ENCODE measurements at regions not wholly inside any gene's neighbourhood (a gene's known extent, or its start where the extent isn't known, plus 50 kb on each side); places are given as distances from the start of the nearest gene placed in this dataset.

DNA sequence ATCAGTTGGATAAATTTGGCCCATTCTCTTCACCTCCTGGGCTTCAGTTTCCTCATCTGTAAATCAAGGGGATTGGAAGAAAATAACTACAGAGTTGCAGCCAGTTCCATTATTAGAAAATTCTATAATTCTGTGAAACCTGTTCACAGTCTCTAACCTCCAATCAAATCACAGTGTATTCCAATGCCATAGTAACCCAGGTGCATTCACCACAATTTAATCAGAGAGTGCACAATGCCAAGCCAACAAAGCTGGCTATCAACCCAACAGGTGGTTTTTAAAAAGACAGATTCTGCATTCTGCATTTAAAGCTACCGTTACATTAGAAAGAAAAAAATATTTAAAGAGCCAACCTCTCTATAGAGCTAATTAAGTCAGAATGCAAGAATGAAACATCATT lies 308.6 kb downstream of the RNF144A start:
- no peak for DNase-seq

DNA sequence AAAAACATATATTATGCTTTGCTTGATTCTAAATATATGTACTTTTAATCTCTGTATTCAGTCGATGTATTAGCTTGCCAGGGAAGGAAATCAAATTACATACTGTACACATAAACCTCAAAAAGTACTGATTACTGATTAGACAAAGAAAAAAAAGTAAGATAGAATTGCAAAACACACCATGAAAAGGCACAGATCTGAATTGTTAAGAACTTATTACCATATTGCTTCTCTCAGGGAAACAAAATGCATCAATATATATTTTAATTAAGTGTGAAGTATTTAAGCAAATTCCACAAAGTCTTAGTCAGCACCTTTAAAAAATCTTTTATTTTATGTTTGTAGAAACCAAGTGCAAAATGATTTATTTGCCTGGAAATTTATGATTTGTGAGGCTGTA lies 309.3 kb downstream of the RNF144A start:
- DNase-seq = no peak

GRCh38 chr2:7233126-7233525 lies 315.9 kb downstream of the RNF144A start:
- DNase-seq = no peak

DNA sequence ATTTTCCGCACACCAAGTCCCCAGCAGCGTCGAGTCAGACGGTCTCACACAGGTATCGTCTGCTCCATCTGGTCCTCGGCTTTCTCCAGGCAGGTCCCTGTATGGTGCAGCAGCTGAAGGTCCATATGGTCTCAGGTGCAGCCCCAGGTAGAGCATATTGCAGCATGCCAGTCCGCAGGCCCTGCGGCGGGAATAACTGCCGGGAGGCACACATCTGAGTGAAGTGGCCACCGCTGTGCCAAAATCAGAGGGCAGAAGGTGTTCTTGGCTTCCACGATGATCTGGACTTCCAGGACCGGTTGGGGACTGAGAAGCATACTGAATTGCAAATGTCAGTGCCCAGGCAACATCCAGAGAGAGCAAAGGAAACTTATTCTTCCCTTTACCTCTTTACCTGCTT lies 320.3 kb downstream of the RNF144A start:
- DNase-seq = no peak

- DNase-seq = no peak
These were observed 321.9 kb downstream of the RNF144A start for GRCh38 chr2:7239078-7239477.

GRCh38 chr2:7241041-7241745 lies 324.0 kb downstream of the RNF144A start:
- DNase-seq = no peak

DNA sequence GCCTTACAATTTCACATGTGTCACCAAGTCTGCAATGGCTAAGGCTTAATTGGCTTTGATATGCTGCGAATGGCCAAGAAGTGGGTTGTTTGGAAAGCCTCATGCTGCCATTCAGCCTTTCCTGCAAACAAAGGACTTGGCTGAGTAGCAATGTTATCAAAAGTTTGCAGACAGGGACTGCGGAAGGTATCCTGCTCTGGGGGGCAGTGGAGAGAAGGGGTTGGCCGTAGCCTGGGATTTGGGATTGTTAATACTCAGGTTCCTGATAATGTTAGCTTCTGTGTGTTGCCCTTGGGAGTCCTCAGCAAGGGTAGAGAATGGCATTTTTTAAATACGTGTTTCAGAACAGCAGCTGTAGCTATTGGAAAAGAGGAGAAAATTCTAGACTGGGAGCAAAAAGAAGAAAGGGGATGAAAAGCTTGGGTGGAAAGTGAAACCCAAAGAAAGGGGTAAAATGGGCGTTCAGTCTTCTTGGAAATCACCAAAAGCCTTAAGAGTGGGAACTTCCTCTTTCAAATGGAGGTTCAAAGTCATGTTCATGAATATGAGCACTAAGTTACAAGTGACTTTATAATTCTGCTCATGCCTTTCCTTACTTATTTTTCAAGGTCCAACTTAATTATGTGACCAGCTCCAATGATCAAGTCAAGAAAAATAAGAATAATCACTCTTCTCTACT lies 325.1 kb downstream of the RNF144A start:
- DNase-seq = no peak

GRCh38 chr2:7243276-7243675 lies 326.1 kb downstream of the RNF144A start:
- no peak for DNase-seq

DNA sequence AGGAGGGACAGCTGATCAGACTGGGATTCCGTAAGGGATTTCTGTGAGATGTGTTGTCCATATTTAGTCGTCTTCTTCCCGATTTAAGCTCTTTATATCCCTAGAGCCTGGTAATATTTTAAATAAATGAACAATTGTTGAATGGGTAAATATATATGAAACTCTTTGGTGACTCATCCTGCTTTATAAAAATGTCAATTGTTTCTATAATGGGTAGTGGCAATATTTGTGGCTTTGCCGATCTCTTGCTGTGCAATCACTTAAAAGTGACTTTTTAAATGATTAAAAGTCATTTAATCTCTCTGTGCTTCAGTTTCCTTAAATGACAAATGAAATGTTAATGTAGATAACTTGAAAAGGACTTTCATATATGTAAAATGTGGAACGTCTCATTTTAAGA lies 339.2 kb downstream of the RNF144A start:
- DNase-seq = no peak

DNA sequence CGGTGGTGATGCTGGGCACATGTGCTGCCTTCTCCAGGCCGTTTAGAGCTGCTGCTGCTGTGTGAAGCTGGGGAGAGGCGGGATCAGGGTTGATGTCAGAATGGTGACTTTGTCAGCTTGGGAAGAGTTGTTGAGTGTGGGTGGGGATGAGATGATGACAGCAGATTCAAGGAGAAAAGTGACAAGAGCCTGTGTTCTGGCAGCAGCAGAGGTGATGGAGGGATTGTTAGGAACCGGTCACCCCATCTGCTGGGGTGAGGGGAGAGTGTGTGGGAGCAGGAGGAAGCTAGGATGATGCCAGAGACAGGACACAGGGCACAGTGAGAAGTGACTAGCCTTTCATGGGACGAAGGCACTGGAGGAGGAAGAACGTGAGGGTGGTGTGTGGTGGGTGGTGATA lies 345.5 kb downstream of the RNF144A start:
- DNase-seq = no peak

DNA sequence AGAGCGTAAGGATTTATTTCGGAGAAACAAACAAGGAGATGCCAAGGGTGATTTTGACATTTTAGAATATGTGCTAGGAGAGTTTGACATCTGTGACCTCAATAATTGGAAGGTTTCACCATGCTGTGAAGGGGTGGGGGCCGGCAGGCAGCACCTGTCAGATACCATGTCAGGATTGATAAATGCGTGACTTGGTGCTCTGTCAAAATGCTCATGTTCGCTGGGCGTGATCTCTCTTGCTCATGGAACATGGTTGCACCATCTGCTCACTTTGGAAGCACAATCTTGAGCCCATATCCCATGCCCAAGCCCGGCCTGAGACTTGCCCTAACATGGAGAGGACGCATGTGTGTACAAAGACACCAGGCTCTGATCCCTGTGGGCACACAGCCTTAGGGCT lies 347.6 kb downstream of the RNF144A start:
- DNase-seq = no peak

DNA sequence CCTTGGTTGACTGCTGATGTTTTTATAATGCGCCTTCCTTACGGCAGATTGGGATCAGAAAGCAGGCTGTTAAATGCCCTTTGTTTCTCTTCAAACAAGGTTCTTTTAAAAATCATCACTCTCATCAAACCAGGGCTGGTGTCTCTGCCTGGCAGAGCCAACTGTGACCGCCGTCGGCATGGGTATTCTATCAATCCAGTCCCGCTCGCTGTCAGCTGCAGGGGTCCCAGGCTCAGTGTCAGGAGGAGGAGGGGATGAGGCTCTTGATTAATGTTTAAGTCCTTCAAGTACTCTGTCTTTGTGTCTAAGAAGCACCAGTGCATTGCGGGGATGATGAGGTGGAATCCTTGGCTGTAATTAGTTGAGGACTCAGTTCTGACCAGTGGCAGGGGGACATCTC lies 348.1 kb downstream of the RNF144A start:
- no peak for DNase-seq

DNA sequence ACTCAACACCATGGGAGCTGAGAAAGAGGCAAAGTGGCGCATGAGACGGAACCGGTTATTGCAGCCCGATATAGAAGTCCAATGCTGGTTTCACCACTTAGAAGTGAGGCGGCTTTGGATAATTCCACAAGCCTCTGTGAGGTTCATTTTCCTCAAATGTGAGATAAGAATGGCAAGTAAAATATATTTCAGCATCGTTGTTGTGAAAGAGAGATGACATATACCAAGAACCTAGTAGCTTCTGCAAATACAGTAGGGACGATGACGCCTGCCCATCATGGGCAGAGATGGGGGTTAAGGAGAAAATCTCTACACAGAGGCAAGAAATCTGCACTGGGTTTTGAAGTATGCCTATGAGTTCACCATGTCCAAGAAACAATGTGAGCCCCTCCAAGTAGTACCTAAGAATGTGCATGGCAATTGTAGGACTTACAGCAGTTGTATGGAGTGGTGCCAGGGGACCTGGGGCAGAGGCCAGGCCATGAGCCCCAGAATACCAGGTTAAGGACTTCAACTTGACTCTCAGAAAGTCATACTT lies 352.0 kb downstream of the RNF144A start:
- no peak for DNase-seq

DNA sequence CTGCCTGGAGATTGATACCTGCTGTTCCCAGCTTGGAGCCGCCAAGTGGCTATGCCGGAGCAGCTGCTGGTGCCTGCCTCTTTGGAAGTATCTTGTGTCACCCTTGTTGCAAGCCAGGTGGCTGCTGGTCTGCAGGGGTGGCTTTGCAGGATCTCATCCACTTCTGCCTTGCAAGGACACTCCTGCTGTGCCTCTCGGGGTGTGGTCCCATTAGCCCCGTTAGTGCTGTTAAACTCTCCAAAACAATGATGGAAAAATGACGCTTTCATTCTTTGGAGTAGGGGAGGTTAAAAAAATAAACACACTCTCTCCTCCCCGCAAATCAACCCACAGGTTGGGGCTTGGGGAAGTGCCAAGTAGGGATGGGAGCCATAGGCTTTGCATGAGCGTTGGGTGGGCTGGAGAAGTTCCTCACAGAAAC lies 352.8 kb downstream of the RNF144A start:
- DNase-seq = no peak

DNA sequence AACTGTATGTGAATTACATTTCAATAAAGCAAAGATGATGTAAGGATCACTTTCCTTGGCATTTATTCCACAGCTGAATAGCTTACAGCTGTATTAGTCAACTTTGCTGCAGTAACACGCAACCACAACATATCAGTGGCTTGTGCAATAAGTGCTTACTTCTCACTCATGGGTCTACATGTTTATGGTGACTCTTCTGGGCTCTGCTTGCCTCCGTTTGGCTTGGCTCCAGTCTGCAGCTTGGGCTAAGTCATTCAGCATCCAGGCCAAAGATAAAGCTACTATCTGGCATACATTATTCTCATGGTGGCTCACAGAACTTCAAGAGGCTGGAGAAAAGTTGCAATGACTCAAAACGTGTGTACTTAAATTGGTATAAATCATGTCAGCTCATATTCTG lies 355.0 kb downstream of the RNF144A start:
- no peak for DNase-seq

DNA sequence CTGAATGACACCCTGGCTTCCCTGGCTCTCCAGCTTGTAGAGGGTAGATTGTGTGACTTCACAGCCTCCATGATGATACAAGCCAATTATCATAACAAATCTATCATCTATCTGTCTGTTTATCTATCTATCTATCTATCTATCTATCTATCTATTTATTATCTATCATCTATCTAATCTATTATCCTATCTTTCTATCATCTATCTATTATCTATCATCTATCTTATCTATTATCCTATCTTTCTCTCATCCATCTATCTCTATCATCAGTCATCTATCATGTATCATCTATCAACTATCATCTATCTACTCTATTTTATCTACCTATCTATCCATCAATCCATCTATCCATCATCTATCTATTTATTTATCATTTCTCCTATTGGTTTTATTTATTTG lies 361.8 kb downstream of the RNF144A start:
- no peak for DNase-seq

DNA sequence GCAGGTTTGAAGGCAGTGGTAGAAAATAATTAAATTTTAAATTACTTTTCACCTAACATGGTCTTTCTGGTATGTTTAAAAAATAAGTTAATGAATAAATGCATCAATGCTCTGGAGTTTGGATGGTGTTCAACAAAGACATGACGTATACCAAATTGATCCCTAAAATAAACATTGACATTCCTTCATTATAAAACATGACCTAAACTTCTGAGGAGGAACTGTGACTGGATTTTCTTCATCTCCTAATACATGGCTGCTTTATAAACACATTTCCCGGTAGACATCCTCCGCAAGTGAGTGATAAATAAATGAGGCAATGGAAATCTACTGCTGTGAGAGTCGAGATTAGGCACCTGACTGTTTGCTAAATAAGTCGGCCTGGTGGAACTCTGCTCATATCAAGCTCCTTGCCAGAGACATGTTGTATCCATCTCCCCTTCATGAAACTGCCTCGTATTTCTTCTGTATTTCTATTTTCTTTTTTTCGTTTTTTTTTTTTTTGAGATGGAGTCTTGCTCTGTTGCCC lies 362.3 kb downstream of the RNF144A start:
- no peak for DNase-seq

DNA sequence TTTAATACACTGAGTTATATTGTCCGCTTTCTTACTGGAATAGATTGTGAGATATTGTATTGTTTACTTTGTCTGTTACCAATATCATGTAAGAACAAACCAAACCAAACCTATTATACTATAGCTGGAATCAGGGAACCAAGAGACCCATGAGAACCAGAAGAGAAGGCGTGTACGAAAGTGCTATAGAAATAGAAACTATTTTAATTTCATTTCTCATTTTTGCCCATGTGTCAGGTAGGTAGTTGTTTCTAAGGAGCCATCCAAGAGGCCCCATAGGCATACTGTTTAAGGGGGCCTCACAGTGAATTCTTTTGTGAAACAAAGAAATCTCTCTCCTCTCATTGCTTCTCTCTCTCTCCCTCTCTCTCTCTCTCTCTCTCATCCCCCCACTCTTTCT lies 363.6 kb downstream of the RNF144A start:
- DNase-seq = no peak

DNA sequence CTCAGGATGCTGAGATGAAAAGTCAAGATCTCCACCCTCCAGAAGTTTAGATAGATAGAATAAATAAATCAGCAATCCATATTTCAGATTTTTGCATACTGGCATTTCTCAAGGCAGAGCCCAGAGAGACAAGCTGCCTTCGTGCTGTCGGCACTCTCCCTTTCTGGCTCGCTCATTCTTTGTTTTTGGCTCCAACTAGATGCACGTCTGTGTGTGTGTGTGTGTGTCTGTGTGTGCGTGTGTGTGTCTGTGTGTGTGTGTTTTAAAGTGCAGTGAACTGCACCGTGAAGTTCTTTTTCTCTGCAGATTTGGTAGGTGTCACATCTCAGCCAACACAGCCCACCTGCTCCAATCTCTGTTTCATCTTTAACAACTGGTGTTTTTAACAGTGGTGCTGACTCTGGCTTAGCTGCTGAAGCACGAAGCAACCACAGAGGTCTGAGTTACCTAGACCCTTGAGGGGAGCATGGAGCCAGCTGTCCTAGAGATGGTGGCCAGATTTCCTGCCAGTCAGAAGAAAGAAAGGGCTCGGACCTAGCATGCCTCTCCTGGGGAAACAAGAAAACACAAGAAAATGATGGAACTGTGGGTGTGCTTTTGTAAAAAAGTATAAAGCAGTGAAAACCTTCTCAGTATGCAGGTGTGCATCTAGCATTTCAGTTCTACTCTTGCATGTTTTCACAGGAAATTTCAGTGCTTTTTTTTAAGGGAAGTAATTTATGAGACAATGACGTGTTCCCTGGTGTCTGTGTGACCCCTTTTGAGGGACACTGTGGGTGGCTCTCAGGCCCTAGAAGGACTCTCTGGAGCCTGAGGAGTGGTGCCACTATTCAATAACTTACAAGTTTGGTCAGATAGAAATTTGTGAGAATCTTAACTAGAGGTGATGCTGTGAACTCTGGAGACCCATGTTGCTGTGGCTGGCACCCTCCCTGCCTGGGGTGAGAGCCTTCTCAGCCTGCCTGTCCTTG lies 364.3 kb downstream of the RNF144A start:
- DNase-seq = no peak

DNA sequence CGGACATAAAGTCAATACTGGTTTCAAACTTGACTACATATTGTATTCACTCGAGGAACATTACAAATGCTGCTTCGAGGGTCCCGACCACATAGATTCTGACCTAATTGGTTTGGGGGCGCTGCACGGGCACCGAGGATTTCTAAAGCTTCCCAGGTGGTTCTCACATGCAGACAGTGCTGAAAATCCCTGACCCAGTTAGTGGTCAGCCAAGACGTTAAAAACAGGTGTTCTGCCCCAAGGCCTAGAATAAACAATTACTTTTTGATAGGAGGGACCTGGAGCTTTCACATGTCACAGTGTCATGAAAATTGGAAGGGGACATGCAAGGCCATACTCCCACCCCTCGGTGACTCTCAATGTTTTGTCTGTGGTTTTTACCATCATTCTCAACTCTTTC lies 368.9 kb downstream of the RNF144A start:
- no peak for DNase-seq

DNA sequence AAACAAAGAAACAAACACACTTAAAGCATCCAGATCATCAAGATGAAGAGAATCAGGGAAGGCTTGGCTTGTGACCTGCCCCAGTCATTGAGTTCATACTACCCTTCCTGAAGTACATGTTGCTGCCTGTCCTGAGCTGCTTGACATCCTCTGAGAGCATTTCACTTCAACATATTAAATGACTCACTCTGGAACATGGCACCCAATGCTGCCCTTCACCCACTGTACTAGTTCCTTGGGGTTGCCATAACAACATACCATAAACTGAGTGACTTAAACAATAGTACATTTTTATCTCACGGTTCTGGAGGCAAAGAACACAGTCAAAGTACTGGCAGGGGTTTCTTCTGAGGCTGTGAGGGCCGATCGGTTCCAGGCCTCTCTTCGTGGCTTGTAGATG lies 371.3 kb downstream of the RNF144A start:
- no peak for DNase-seq

GRCh38 chr2:7289697-7290096 lies 372.5 kb downstream of the RNF144A start:
- DNase-seq = no peak

DNA sequence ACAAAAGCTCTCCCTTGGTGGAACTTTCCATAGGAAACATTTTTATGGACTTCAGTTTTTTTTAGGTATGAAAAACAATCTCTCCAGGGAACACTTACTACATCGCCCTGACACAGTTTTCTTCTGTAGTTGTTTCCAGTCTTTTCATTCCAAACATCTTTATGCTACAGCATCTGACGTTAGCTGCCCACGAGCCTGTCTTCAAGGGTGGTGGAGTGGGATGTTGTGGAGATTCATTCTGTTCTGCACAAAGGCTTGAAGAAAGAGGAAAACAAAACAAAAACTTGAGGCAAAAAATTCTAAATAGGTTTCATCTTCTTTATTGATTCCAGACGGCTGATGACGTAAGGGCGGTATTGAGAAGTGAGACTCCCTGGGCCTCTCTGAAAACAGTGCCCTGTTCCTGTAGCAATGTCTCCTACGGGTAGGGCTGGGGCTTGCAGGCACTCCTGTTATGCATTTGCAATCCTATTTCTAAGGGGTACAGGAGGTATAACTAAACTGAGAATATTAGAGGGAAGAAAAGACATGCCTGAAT lies 375.0 kb downstream of the RNF144A start:
- DNase-seq = no peak
